ENCODE measurements at regions not wholly inside any gene's neighbourhood (a gene's known extent, or its start where the extent isn't known, plus 50 kb on each side); places are given as distances from the start of the nearest gene placed in this dataset.

GRCh38 chr4:37541956-37542355, 144.2 kb downstream of the RELL1 start (continued):
- TF ChIP-seq CTCF (IDR thresholded peaks at IDR 0.05) (no peak), FOSL2 (IDR thresholded peaks at IDR 0.05; ENCODE audit: borderline replicate concordance, low read depth) (no peak), NFIC (IDR thresholded peaks at IDR 0.05; ENCODE audit: borderline replicate concordance) (no peak)

- Histone ChIP-seq H3K9me3 (no peaks in the 10 kb centered on the region), H2AFZ (ENCODE audit: low read depth) (no peak overlapping the region), H3K79me2 (ENCODE audit: insufficient read depth) (no peaks in the 10 kb centered on the region), H3K27me3 (ENCODE audit: insufficient read depth) (peaks cover 16% of the 10 kb centered on the region; the same call in 1 of the 2 replicates), H3K9ac (no peak overlapping the region), H3K4me2 (no peak overlapping the region), H3K4me3 (ENCODE audit: low read depth in 2 of 2, low read length in 1 of 2) (no peak overlapping the region), H3K36me3 (replicated peaks in 1 of 2; ENCODE audit: control insufficient read depth in 1 of 2, insufficient read depth in 2 of 2, low read length in 1 of 2) (no peaks in the 10 kb centered on the region), H3K9me2 (no peaks in the 10 kb centered on the region), H4K20me1 (ENCODE audit: insufficient read depth) (no peaks in the 10 kb centered on the region), H3F3A (replicated peaks; ENCODE audit: insufficient read depth) (no peaks in the 10 kb centered on the region), H3K27ac (ENCODE audit: low read depth in 2 of 2, low read length in 1 of 2) (no peak overlapping the region), H3K4me1 (ENCODE audit: control insufficient read depth in 1 of 2, insufficient read depth in 2 of 2, low read depth in 1 of 2, low read length in 1 of 2) (no peaks in the 10 kb centered on the region)
- no peak for DNase-seq
- whole genome bisulfite sequencing (ENCODE audit: low lambda C conversion rate) = 12% methylated on average over 2 of the region's 2 CpGs
- ChIA-PET POLR2A (no interaction called here), CTCF (interaction anchor here (1.2 to 1.3 kb wide), 2 partner anchors 8 to 26 kb away, joined by 3 to 4 read pairs; no protein-coding TSS in a partner anchor)
- TF ChIP-seq MXI1 (IDR thresholded peaks at IDR 0.05; ENCODE audit: low read depth, low read length) (no peak), POLR2AphosphoS5 (IDR thresholded peaks at IDR 0.05; ENCODE audit: low read depth, low read length) (no peak), PBX3 (IDR thresholded peaks at IDR 0.05) (no peak), EZH2phosphoT487 (IDR thresholded peaks at IDR 0.05; ENCODE audit: borderline replicate concordance, low read depth) (no peak), TEAD4 (IDR thresholded peaks at IDR 0.05; ENCODE audit: borderline replicate concordance, insufficient read depth) (no peak), TCF12 (IDR thresholded peaks at IDR 0.05) (no peak), CHD2 (IDR thresholded peaks at IDR 0.05; ENCODE audit: low read length, partially characterized antibody) (no peak), RFX5 (IDR thresholded peaks at IDR 0.05; ENCODE audit: low read length) (no peak), RAD21 (IDR thresholded peaks at IDR 0.05; ENCODE audit: low read length) (no peak), SMC3 (IDR thresholded peaks at IDR 0.05; ENCODE audit: low read depth, low read length) (no peak)
Measured at GRCh38 chr4:37540486-37540885, 145.7 kb downstream of the RELL1 start.

DNA sequence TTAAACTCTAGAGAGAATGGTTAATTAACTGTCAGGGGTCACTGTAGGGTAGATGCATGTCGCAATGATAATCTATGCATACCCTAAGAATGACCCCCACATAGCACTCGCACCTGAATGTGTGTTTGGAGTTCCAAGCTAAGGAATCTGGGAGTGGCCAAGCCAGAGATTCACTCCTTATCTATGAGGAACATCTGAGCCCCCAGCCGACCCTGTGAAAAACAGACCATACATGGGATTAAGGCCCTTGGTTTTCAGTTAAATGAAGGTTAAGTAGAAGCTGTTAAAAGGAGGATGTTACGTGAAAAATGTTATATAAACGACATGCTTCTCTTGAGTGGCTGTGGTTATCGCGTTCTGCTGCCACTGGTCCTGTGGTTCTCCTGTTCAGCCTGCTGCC, 147.2 kb downstream of the RELL1 start:
- Histone ChIP-seq H3K4me2 (no peak overlapping the region), H4K20me1 (ENCODE audit: insufficient read depth) (no peaks in the 10 kb centered on the region), H3K9me2 (no peaks in the 10 kb centered on the region), H3K4me3 (ENCODE audit: low read depth in 2 of 2, low read length in 1 of 2) (no peak overlapping the region), H3K9ac (no peak overlapping the region), H3F3A (replicated peaks; ENCODE audit: insufficient read depth) (no peaks in the 10 kb centered on the region), H2AFZ (ENCODE audit: low read depth) (no peak overlapping the region), H3K9me3 (no peaks in the 10 kb centered on the region), H3K79me2 (ENCODE audit: insufficient read depth) (no peaks in the 10 kb centered on the region), H3K27me3 (ENCODE audit: insufficient read depth) (peaks cover 16% of the 10 kb centered on the region; the same call in 1 of the 2 replicates), H3K36me3 (replicated peaks in 1 of 2; ENCODE audit: control insufficient read depth in 1 of 2, insufficient read depth in 2 of 2, low read length in 1 of 2) (no peaks in the 10 kb centered on the region), H3K27ac (ENCODE audit: low read depth in 2 of 2, low read length in 1 of 2) (no peak overlapping the region), H3K4me1 (ENCODE audit: control insufficient read depth in 1 of 2, insufficient read depth in 2 of 2, low read depth in 1 of 2, low read length in 1 of 2) (no peaks in the 10 kb centered on the region)
- DNase-seq = no peak
- WGBS (ENCODE audit: low lambda C conversion rate) = 27% methylated on average over 7 of the region's 7 CpGs
- ChIA-PET CTCF (interaction anchor here (1.0 to 1.3 kb wide), 2 partner anchors 27 to 28 kb away, joined by 3 read pairs; no protein-coding TSS in a partner anchor), POLR2A (no interaction called here)
- TF ChIP-seq YY1 (IDR thresholded peaks at IDR 0.05; ENCODE audit: low read depth) (no peak), TCF12 (IDR thresholded peaks at IDR 0.05) (no peak), NFIC (IDR thresholded peaks at IDR 0.05; ENCODE audit: borderline replicate concordance) (no peak), MEF2A (IDR thresholded peaks at IDR 0.05; ENCODE audit: borderline replicate concordance, low read depth) (no peak), SIN3A (IDR thresholded peaks at IDR 0.05; ENCODE audit: borderline replicate concordance, low read depth, low read length) (no peak), CHD2 (IDR thresholded peaks at IDR 0.05; ENCODE audit: low read length, partially characterized antibody) (no peak), CTCF (IDR thresholded peaks at IDR 0.05) (no peak), RXRA (IDR thresholded peaks at IDR 0.05; ENCODE audit: borderline replicate concordance, low read depth) (no peak), FOSL2 (IDR thresholded peaks at IDR 0.05; ENCODE audit: borderline replicate concordance, low read depth) (no peak), SMC3 (IDR thresholded peaks at IDR 0.05; ENCODE audit: low read depth, low read length) (no peak), RAD21 (IDR thresholded peaks at IDR 0.05; ENCODE audit: low read length) (no peak), RCOR1 (IDR thresholded peaks at IDR 0.05; ENCODE audit: low read length) (no peak), ELF1 (IDR thresholded peaks at IDR 0.05) (no peak), EP300 (IDR thresholded peaks at IDR 0.05; ENCODE audit: borderline replicate concordance in 1 of 2, low read depth in 1 of 2, low read length in 1 of 2) (no peak)
- TF ChIP-seq, protein P1, sequence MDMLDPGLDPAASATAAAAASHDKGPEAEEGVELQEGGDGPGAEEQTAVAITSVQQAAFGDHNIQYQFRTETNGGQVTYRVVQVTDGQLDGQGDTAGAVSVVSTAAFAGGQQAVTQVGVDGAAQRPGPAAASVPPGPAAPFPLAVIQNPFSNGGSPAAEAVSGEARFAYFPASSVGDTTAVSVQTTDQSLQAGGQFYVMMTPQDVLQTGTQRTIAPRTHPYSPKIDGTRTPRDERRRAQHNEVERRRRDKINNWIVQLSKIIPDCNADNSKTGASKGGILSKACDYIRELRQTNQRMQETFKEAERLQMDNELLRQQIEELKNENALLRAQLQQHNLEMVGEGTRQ (IDR thresholded peaks at IDR 0.05; ENCODE audit: borderline replicate concordance, low read depth, low read length) = no peak

Data from SK-N-SH (cell line).